ENCODE measurements at regions not wholly inside any gene's neighbourhood (a gene's known extent, or its start where the extent isn't known, plus 50 kb on each side); places are given as distances from the start of the nearest gene placed in this dataset.

GRCh38 chr6:113489952-113490746, 367.0 kb upstream of the MARCKS start:
- DNase-seq (ENCODE audit: low read depth, low spot score) (no peak), ATAC-seq (no peak)
- H3K9me2 ChIP-seq (ENCODE audit: insufficient read depth) = no peaks in the 10 kb centered on the region
- CTCF ChIA-PET = interaction anchor here (0.7 to 1.0 kb wide), 2 partner anchors 23 to 389 kb away, joined by 3 to 4 read pairs; no protein-coding TSS in a partner anchor
- H2AFZ ChIP-seq (ENCODE audit: low read depth, low read length, poor library complexity, severe bottlenecking) = no peak overlapping the region
- H3K4me2 ChIP-seq (ENCODE audit: low read length) = no peak overlapping the region
- H3K27ac ChIP-seq (ENCODE audit: low read depth, low read length) = no peak overlapping the region
- no peak overlapping the region for H3K4me3 ChIP-seq (replicated peaks in 1 of 2; ENCODE audit: low read depth in 1 of 2, low read length in 2 of 2)
- no peaks in the 10 kb centered on the region for H3K27me3 ChIP-seq (ENCODE audit: insufficient read depth, low read length)
- H3K9ac ChIP-seq (ENCODE audit: low read length) = no peak overlapping the region
- POLR2A ChIA-PET = no interaction called here
- H3K79me2 ChIP-seq (ENCODE audit: insufficient read depth, low read length) = no peaks in the 10 kb centered on the region
- H3K4me1 ChIP-seq (ENCODE audit: control insufficient read depth in 1 of 2, insufficient read depth in 2 of 2, low read length in 2 of 2) = no peaks in the 10 kb centered on the region; a peak in 1 of 4 replicates
- RAD21 ChIA-PET (ENCODE audit: low non-redundant PET in 1 of 2, low total read pairs in 2 of 2, uncharacterized antibody in 2 of 2, unreplicated experiment in 2 of 2) = no interaction called here
- intact Hi-C loops (cut with micrococcal nuclease) = no loop called here
- H4K20me1 ChIP-seq (ENCODE audit: insufficient read depth) = no peaks in the 10 kb centered on the region
- no peaks in the 10 kb centered on the region for H3K36me3 ChIP-seq (ENCODE audit: control insufficient read depth in 1 of 2, insufficient read depth in 2 of 2, low read length in 2 of 2)
- H3K9me3 ChIP-seq (ENCODE audit: control insufficient read depth in 1 of 2, insufficient read depth in 1 of 2, low read depth in 1 of 2, low read length in 2 of 2) = no peaks in the 10 kb centered on the region
- BruUV-seq (replicated peaks) = no TSS peak
- TF ChIP-seq MAX (IDR thresholded peaks at IDR 0.05) (no peak), POLR2AphosphoS5 (IDR thresholded peaks at IDR 0.05; ENCODE audit: low read depth, low read length) (no peak), SP1 (IDR thresholded peaks at IDR 0.05; ENCODE audit: low read depth) (no peak), CEBPB (IDR thresholded peaks at IDR 0.05; ENCODE audit: low read depth) (no peak)

- ATAC-seq (no peak), DNase-seq (ENCODE audit: low read depth, low spot score) (no peak)
- no peaks in the 10 kb centered on the region for H4K20me1 ChIP-seq (ENCODE audit: insufficient read depth)
- no peaks in the 10 kb centered on the region; a peak in 1 of 4 replicates for H3K4me1 ChIP-seq (ENCODE audit: control insufficient read depth in 1 of 2, insufficient read depth in 2 of 2, low read length in 2 of 2)
- H3K79me2 ChIP-seq (ENCODE audit: insufficient read depth, low read length) = no peaks in the 10 kb centered on the region
- ChIA-PET RAD21 (ENCODE audit: low non-redundant PET in 1 of 2, low total read pairs in 2 of 2, uncharacterized antibody in 2 of 2, unreplicated experiment in 2 of 2) (no interaction called here), CTCF (no interaction called here), POLR2A (no interaction called here)
- no peaks in the 10 kb centered on the region for H3K36me3 ChIP-seq (ENCODE audit: control insufficient read depth in 1 of 2, insufficient read depth in 2 of 2, low read length in 2 of 2)
- intact Hi-C loops (cut with micrococcal nuclease) = no loop called here
- no peak overlapping the region for H2AFZ ChIP-seq (ENCODE audit: low read depth, low read length, poor library complexity, severe bottlenecking)
- no peak overlapping the region for H3K4me2 ChIP-seq (ENCODE audit: low read length)
- H3K9ac ChIP-seq (ENCODE audit: low read length) = no peak overlapping the region
- H3K4me3 ChIP-seq (replicated peaks in 1 of 2; ENCODE audit: low read depth in 1 of 2, low read length in 2 of 2) = no peak overlapping the region
- no peaks in the 10 kb centered on the region for H3K27me3 ChIP-seq (ENCODE audit: insufficient read depth, low read length)
- no peaks in the 10 kb centered on the region for H3K9me3 ChIP-seq (ENCODE audit: control insufficient read depth in 1 of 2, insufficient read depth in 1 of 2, low read depth in 1 of 2, low read length in 2 of 2)
- H3K27ac ChIP-seq (ENCODE audit: low read depth, low read length) = no peak overlapping the region
- BruUV-seq (replicated peaks) = no TSS peak
- no peaks in the 10 kb centered on the region for H3K9me2 ChIP-seq (ENCODE audit: insufficient read depth)
- TF ChIP-seq EZH2 (IDR thresholded peaks at IDR 0.05) = no peak
- TF ChIP-seq MAX (IDR thresholded peaks at IDR 0.05) = no peak
- TF ChIP-seq EGR1 (IDR thresholded peaks at IDR 0.05; ENCODE audit: low read depth) = no peak
- TF ChIP-seq POLR2A (IDR thresholded peaks at IDR 0.05; ENCODE audit: borderline replicate concordance, extremely low read depth, insufficient read depth, insufficient read length) = no peak
- TF ChIP-seq REST (IDR thresholded peaks at IDR 0.05; ENCODE audit: low read depth) = no peak
- TF ChIP-seq ZFX (IDR thresholded peaks at IDR 0.05) = no peak
- no peak for TF ChIP-seq ATF3 (IDR thresholded peaks at IDR 0.05)
- TF ChIP-seq POLR2AphosphoS5 (IDR thresholded peaks at IDR 0.05; ENCODE audit: low read depth, low read length) = no peak
- no peak for TF ChIP-seq CEBPB (IDR thresholded peaks at IDR 0.05; ENCODE audit: low read depth)
- TF ChIP-seq SP1 (IDR thresholded peaks at IDR 0.05; ENCODE audit: low read depth) = no peak
- TF ChIP-seq TCF7L2 (IDR thresholded peaks at IDR 0.05; ENCODE audit: borderline replicate concordance, extremely low read depth, insufficient read depth, insufficient read length) = no peak
- TF ChIP-seq CBX3 (IDR thresholded peaks at IDR 0.05; ENCODE audit: low read depth) = no peak
- TF ChIP-seq ZNF274 (IDR thresholded peaks at IDR 0.05; ENCODE audit: low read depth, low read length) = no peak
- no peak for TF ChIP-seq FOSL1 (IDR thresholded peaks at IDR 0.05; ENCODE audit: low read depth)
- TF ChIP-seq ELF1 (IDR thresholded peaks at IDR 0.05; ENCODE audit: borderline replicate concordance, low read depth) = no peak
- no peak for TF ChIP-seq JUND (IDR thresholded peaks at IDR 0.05)
- no peak for TF ChIP-seq RAD21 (IDR thresholded peaks at IDR 0.05; ENCODE audit: low read depth)
- no peak for TF ChIP-seq EZH2phosphoT487 (IDR thresholded peaks at IDR 0.05; ENCODE audit: borderline replicate concordance)
These were observed 365.8 kb upstream of the MARCKS start for GRCh38 chr6:113491376-113491775.
